ENCODE measurements at regions not wholly inside any gene's neighbourhood (a gene's known extent, or its start where the extent isn't known, plus 50 kb on each side); places are given as distances from the start of the nearest gene placed in this dataset.

DNA sequence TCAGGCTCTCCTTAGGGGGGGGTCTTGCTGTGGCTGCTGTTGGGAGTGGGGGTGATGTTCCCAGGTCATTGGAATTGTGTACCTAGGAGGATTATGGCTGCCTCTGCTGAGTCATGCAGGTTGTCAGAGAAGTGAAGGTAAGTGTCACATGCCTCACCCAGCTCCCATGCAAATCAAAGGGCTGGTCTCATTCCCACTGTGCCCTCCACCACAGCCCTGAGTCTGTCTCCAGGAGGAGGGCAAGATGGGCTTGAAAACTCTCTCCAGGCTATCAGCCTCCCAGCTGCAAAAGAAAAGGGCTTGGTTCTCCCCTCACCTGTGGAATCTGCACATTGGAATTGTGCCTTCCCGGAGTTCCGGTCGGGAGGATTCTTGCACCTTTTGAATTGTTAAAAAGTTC lies 580.5 kb downstream of the NSUN3 start:
- no peak for TF ChIP-seq GATA2 (IDR thresholded peaks at IDR 0.05; ENCODE audit: low read depth, low read length)
- TF ChIP-seq GATA3 (IDR thresholded peaks at IDR 0.05; ENCODE audit: low read depth, low read length) = no peak
